ENCODE measurements at regions not wholly inside any gene's neighbourhood (a gene's known extent, or its start where the extent isn't known, plus 50 kb on each side); places are given as distances from the start of the nearest gene placed in this dataset.

DNA sequence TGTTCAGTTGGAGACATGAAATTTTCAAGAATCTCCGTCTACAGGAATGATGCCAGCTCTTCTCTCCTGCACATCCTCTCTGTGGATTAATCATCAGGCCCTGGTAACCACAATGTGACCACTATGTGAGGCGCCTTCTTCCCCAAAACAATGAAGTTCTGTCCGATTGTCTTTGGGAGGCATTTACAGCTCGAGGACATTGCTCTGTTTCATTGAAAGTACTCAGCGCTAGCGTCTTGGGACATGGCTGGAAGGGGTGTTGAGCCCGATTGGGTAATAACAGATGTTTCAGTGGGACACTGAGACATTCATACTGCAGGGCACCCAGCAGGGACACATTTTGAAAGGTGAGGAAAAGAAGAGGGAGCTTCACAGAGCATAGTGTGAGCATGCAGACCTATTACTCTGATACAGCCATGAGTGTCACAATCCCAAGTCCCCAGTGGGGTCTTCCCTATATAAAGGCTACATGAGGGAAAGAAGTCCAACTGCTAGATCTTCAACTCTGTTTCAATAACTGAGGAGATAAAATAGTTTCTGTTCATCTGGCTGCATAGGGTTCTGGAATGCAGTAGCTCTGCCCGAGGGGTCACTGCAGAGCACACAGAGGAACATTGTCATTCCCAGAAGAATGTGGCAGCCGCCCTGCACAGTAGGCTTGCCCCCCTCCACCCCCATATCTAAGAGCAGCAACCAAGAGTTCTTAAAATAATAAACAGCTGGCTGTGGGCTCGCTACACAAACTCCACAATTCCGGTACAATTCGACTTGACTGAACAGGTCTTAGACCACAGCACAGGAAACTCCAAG lies 237.3 kb downstream of the OSR1 start:
- H3K36me3 Mint-ChIP-seq (ENCODE audit: insufficient read depth), result no peaks in the 10 kb centered on the region
- H3K4me1 Mint-ChIP-seq, result no peaks in the 10 kb centered on the region
- H3K27ac Mint-ChIP-seq (ENCODE audit: low read depth), result no peak overlapping the region
- no peak overlapping the region for H3K4me3 Mint-ChIP-seq
- ATAC-seq (replicated peaks; ENCODE audit: extremely low read depth, poor library complexity, severe bottlenecking) (no peak), DNase-seq (ENCODE audit: low spot score in 2 of 2) (no peak)
- H3K27me3 Mint-ChIP-seq, result no peaks in the 10 kb centered on the region
- H3K9me3 Mint-ChIP-seq, result peaks cover 6% of the 10 kb centered on the region

DNA sequence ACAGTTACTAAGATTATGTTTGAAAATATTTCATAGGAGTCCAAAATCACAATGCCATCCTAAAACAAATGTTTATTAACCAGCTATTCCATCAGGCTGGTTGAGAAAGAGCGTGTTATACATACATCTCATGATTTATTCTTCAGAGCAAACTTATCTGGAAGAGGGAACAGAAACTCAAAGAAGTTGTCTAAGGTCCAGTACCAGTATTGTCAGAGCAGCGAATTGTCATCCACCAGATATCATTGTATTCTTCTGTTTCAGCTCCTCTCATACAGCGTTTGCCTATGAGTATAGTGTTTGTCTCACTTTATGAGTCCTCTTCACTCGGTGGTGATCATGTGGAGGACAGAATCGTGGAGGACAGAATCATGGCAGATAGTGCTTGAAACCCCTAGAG lies 238.2 kb downstream of the OSR1 start:
- Mint-ChIP-seq H3K9me3 (peaks cover 6% of the 10 kb centered on the region), H3K27me3 (no peaks in the 10 kb centered on the region), H3K27ac (ENCODE audit: low read depth) (no peak overlapping the region), H3K4me3 (no peak overlapping the region), H3K36me3 (ENCODE audit: insufficient read depth) (no peaks in the 10 kb centered on the region), H3K4me1 (no peaks in the 10 kb centered on the region)
- DNase-seq (ENCODE audit: low spot score in 2 of 2), result no peak
- ATAC-seq (replicated peaks; ENCODE audit: extremely low read depth, poor library complexity, severe bottlenecking), result no peak

DNA sequence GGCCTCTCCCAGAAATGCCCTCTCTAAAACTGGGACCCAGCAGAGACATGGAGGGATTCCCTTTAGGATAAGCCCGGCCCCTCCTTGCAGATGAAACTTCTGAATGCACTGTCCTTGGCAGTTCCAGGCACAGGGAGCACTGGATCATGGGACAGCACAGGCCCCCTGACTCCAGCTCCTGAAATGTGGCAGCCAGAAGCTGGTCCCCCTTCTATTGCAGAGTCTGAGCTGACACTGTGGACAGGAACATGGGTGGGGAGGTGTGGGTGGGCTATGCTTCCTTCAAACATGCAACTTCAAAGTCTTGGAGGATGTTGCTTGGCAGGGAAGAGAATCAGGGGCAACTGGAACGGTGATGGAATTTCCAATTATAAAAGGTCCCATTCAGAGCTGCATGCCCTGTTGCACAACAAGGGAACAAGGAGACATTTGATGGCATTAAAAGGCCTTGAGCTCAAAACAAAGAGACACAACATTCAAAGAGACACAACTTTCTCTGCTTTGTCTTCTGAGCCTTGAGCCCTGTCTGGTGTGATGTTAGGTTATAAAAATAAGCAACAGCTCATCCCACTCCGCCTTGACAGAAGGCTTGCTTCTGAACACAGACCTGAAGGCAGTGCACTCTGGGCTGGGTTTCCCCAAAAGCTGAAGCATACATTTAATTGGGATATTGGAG lies 239.0 kb downstream of the OSR1 start:
- Mint-ChIP-seq H3K4me1 (no peaks in the 10 kb centered on the region), H3K9me3 (peaks cover 6% of the 10 kb centered on the region), H3K27ac (ENCODE audit: low read depth) (no peak overlapping the region), H3K27me3 (no peaks in the 10 kb centered on the region), H3K4me3 (no peak overlapping the region), H3K36me3 (ENCODE audit: insufficient read depth) (no peaks in the 10 kb centered on the region)
- DNase-seq (ENCODE audit: low spot score in 2 of 2) (no peak), ATAC-seq (replicated peaks; ENCODE audit: extremely low read depth, poor library complexity, severe bottlenecking) (no peak)

DNA sequence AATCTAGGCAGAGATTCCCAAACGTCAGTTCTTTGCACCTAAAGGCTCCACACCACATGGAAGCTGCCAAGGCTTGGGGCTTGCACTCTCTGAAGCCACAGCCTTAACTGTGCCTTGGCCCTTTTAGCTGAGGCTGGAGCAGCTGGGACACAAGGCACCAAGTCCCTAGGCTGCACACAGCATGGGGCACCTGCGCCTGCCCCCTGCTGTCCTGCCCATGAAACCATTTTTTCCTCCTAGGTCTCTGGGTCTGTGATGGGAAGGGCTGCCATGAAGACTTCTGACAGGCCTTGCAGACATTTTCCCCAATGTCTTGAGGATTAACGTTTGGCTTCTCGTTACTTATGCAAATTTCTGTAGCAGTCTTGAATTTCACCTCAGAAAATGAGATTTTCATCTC lies 241.5 kb downstream of the OSR1 start:
- DNase-seq (ENCODE audit: low spot score in 2 of 2), result no peak
- no peaks in the 10 kb centered on the region for H3K4me1 Mint-ChIP-seq
- H3K27ac Mint-ChIP-seq (ENCODE audit: low read depth), result no peak overlapping the region
- no peaks in the 10 kb centered on the region for H3K27me3 Mint-ChIP-seq
- H3K9me3 Mint-ChIP-seq, result peaks cover 10% of the 10 kb centered on the region
- no peaks in the 10 kb centered on the region for H3K36me3 Mint-ChIP-seq (ENCODE audit: insufficient read depth)
- ATAC-seq (replicated peaks; ENCODE audit: extremely low read depth, poor library complexity, severe bottlenecking), result no peak
- no peak overlapping the region for H3K4me3 Mint-ChIP-seq

DNA sequence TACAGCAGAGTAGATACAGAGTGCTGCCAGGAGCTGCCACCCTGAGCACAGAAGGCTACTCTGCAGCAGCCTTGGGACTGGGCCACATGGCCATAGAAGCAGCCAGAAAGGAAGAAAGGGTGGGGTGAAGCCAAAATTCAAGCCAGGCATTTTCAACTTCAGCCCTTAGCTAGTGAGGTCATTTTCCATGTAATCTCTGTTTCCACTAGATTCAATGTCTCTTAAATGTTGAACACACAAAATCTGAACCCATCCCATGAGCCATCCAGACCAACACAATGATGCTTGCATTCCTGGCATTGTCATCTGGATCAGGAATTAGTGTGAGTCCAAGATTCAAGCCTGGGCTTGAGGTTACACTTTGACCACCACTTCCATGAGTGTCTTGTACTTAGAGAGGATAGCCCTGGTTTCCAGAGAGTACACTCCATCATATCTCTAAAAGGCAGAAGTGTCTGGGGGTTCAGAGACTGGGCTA lies 243.6 kb downstream of the OSR1 start:
- peaks cover 2% of the 10 kb centered on the region for H3K36me3 Mint-ChIP-seq (ENCODE audit: insufficient read depth)
- H3K4me1 Mint-ChIP-seq, result no peaks in the 10 kb centered on the region
- H3K27me3 Mint-ChIP-seq, result no peaks in the 10 kb centered on the region
- ATAC-seq (replicated peaks; ENCODE audit: extremely low read depth, poor library complexity, severe bottlenecking) (no peak), DNase-seq (ENCODE audit: low spot score in 2 of 2) (no peak)
- no peak overlapping the region for H3K27ac Mint-ChIP-seq (ENCODE audit: low read depth)
- peaks cover 10% of the 10 kb centered on the region for H3K9me3 Mint-ChIP-seq
- no peak overlapping the region for H3K4me3 Mint-ChIP-seq

DNA sequence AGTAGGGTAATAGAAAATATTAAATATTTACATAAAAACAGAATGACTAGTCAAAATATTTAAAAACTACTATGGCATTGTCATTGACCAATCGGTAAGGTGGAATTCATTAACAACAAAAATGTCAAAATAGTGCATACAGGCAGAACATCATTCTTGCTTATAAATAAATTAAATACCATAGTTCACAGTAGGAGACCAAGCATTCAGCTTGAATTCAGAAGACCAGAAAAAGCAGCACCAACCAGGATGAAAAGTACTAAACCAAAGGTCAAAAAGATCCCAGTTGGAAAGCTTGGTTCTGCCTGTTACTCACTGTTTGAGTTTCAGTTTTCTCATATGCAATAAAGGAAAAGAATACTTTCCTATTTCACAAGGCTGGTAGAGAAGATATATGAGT lies 244.3 kb downstream of the OSR1 start:
- H3K27ac Mint-ChIP-seq (ENCODE audit: low read depth), result no peak overlapping the region
- H3K4me1 Mint-ChIP-seq, result no peaks in the 10 kb centered on the region
- H3K4me3 Mint-ChIP-seq, result no peak overlapping the region
- DNase-seq (ENCODE audit: low spot score in 2 of 2) (no peak), ATAC-seq (replicated peaks; ENCODE audit: extremely low read depth, poor library complexity, severe bottlenecking) (no peak)
- H3K27me3 Mint-ChIP-seq, result no peaks in the 10 kb centered on the region
- H3K36me3 Mint-ChIP-seq (ENCODE audit: insufficient read depth), result peaks cover 2% of the 10 kb centered on the region
- peaks cover 10% of the 10 kb centered on the region for H3K9me3 Mint-ChIP-seq

DNA sequence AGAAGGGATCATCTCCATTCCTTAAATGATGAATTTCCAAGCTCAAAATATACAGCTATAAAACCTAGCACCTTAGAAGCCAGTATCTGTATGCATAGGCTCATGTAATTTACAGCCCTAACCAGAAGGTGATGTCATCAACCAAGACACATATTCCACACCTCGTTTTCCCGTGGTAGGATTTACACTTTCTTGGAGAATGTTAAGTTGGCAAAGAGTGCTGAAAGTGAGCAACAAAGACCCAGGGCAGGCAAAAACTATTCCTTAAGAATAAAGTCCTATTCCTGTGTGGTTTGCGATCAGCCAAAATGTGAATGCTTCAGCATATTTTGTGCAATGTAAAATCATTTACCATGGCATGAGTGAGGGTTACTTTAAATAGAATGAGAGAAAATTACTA lies 247.1 kb downstream of the OSR1 start:
- H3K4me1 Mint-ChIP-seq, result no peaks in the 10 kb centered on the region
- DNase-seq (ENCODE audit: low spot score in 2 of 2), result no peak
- ATAC-seq (replicated peaks; ENCODE audit: extremely low read depth, poor library complexity, severe bottlenecking), result no peak

DNA sequence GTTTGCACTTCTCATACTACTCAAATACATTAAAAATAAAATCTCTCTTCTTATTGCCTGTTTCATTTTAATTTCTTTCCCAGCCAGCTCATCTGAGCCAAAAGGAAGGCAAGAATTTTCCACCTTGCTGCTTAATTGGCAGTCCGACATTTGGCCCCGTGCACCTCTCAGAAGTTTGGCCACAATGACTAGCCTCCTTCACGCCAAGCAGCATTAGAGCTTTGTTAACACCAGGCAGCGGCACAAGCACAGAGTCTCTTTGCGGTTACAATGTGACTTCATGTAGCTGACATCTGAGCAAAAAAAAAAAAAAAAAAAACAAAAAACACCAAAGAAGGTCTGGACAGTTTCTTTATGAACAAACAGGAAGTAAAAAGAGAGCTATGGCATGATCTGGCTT lies 248.9 kb downstream of the OSR1 start:
- Mint-ChIP-seq H3K27me3 (peaks cover 10% of the 10 kb centered on the region), H3K4me3 (no peak overlapping the region), H3K36me3 (ENCODE audit: insufficient read depth) (peaks cover 2% of the 10 kb centered on the region), H3K4me1 (no peaks in the 10 kb centered on the region), H3K9me3 (peaks cover 4% of the 10 kb centered on the region), H3K27ac (ENCODE audit: low read depth) (no peak overlapping the region)
- DNase-seq (ENCODE audit: low spot score in 2 of 2) (no peak), ATAC-seq (replicated peaks; ENCODE audit: extremely low read depth, poor library complexity, severe bottlenecking) (no peak)

More for the DNA sequence above, 247.1 kb downstream of the OSR1 start:
- no peak overlapping the region for H3K4me3 Mint-ChIP-seq
- H3K27ac Mint-ChIP-seq (ENCODE audit: low read depth), result no peak overlapping the region
- H3K27me3 Mint-ChIP-seq, result peaks cover 9% of the 10 kb centered on the region
- peaks cover 2% of the 10 kb centered on the region for H3K36me3 Mint-ChIP-seq (ENCODE audit: insufficient read depth)
- peaks cover 4% of the 10 kb centered on the region for H3K9me3 Mint-ChIP-seq

DNA sequence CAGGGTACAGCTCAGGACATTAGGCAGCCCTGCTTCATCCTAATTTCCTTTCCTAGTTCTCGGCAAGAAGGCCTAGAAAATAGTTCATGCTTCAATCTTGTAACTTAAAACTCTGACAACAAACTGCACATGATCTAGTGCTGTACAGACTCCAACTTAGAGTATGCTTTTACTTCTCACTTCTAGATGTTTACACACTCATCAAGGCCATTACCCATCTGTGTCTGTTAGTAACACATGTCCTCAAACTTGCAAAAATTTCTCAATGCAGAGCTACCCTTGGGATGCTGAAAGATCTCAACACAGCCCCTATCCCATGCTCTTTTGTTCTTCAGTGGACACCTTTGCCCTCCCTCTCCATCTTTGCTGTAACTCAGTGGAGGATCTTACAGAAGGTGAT lies 252.0 kb downstream of the OSR1 start:
- no peak overlapping the region for H3K4me3 Mint-ChIP-seq
- no peak for ATAC-seq (replicated peaks; ENCODE audit: extremely low read depth, poor library complexity, severe bottlenecking)

DNA sequence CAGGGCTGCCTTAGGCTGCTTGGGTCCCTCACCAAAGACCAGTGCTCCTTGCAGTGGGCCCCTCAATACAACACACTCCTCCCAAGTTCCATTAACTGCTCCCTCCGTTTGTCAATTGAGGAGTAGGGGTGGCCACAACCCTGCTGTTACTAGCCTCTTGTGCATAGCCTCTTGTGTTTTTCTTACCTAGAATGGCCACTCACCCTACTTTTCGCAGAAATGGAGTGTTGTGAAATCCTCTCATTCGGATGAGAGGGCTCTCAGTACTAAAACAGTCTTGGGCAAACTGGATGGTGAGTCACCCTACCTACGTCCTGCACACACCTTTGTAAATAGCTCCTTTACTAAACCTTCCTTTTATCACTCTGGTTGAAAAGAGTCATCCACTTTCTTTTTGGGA lies 253.9 kb downstream of the OSR1 start:
- ATAC-seq (replicated peaks; ENCODE audit: extremely low read depth, poor library complexity, severe bottlenecking) (no peak), DNase-seq (ENCODE audit: low spot score in 2 of 2) (no peak)
- Mint-ChIP-seq H3K4me1 (no peaks in the 10 kb centered on the region), H3K9me3 (no peaks in the 10 kb centered on the region), H3K4me3 (no peak overlapping the region), H3K36me3 (ENCODE audit: insufficient read depth) (no peaks in the 10 kb centered on the region), H3K27me3 (peaks cover 10% of the 10 kb centered on the region), H3K27ac (ENCODE audit: low read depth) (no peak overlapping the region)

More for the DNA sequence above, 252.0 kb downstream of the OSR1 start:
- no peaks in the 10 kb centered on the region for H3K4me1 Mint-ChIP-seq
- H3K27ac Mint-ChIP-seq (ENCODE audit: low read depth), result no peak overlapping the region
- no peaks in the 10 kb centered on the region for H3K9me3 Mint-ChIP-seq
- no peak for DNase-seq (ENCODE audit: low spot score in 2 of 2)
- H3K27me3 Mint-ChIP-seq, result peaks cover 10% of the 10 kb centered on the region
- H3K36me3 Mint-ChIP-seq (ENCODE audit: insufficient read depth), result peaks cover 2% of the 10 kb centered on the region

DNA sequence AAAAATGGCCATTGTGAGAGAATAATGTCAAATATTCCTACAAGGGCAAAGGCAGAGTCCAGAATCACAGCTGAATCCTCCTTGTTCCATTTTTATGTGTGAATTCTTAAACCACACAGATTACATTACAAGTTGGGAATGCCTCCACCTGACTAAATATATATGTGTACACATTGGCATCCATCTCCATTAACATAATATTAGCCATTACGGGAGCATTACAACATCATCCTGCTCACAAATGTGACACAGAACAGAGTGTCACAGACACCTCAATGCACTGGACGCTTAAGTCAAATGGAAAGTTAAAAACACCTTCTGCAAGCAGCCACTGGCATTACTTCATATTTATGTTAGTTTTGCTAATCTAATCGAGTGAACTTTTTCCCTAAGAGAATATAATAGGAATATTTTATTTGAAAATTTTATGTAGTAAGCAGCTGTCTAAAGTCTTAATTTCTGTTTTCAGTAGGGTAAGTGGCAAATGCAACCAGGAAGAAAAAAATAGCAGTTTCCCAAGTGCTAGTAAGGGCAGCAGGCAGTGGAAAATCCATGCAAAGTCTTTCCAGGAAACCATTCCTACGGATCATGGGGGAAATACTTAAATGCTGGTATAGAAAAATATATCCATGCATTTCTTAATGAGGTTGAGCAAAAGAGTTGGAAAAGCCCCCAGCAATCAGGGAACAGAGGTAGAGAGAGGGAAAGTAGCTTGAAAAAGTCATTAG lies 255.6 kb downstream of the OSR1 start:
- Mint-ChIP-seq H3K36me3 (ENCODE audit: insufficient read depth) (peaks cover 2% of the 10 kb centered on the region), H3K4me3 (no peak overlapping the region), H3K4me1 (no peaks in the 10 kb centered on the region), H3K27me3 (peaks cover 10% of the 10 kb centered on the region), H3K27ac (ENCODE audit: low read depth) (no peak overlapping the region), H3K9me3 (no peaks in the 10 kb centered on the region)
- DNase-seq (ENCODE audit: low spot score in 2 of 2) (no peak), ATAC-seq (replicated peaks; ENCODE audit: extremely low read depth, poor library complexity, severe bottlenecking) (no peak)

DNA sequence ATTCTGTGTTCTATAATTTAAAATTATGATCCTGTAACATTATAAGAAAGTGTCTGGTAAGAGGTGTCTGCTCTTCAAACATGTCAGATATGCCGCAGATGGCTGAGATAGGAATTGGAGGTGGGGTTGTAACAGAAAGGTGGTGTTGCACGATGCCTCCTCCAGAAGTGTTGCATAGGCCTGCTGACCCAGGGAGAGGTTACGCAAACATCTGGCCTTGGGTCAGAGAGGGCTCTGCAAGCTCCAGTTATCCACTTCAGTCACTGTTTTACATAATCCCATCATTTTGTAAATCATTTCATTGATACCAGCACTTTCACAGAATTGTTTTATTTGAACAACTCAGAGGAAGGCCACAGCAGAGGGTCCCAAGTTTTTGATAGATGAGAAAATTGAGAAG lies 256.5 kb downstream of the OSR1 start:
- Mint-ChIP-seq H3K36me3 (ENCODE audit: insufficient read depth) (peaks cover 2% of the 10 kb centered on the region), H3K27ac (ENCODE audit: low read depth) (no peak overlapping the region), H3K9me3 (no peaks in the 10 kb centered on the region), H3K4me3 (no peak overlapping the region), H3K27me3 (peaks cover 7% of the 10 kb centered on the region), H3K4me1 (no peaks in the 10 kb centered on the region)
- ATAC-seq (replicated peaks; ENCODE audit: extremely low read depth, poor library complexity, severe bottlenecking), result no peak
- no peak for DNase-seq (ENCODE audit: low spot score in 2 of 2)

All from central memory CD8-positive, alpha-beta T cell (primary cell).